B cell (primary cell): ENCODE measurements at regions not wholly inside any gene's neighbourhood (a gene's known extent, or its start where the extent isn't known, plus 50 kb on each side); places are given as distances from the start of the nearest gene placed in this dataset.

Experiments
- ATAC-seq: fragments of 200-7000 bp; cut with Tn5 transposase; one replicate; pipeline ENCODE4 v1.10.0; 2021; ENCODE audit warnings: low read depth, mild to moderate bottlenecking, moderate number of reproducible peaks, moderate library complexity
- CTCF ChIA-PET: fragments of 350-600 bp; sonication (Branson Sonifier 250); formaldehyde crosslinking; loops from one replicate; lab custom pipeline; 2021; ENCODE audit warnings: antibody characterized with exemption, inconsistent platforms; lab: Charles Lee
- POLR2A ChIA-PET: fragments of 350-600 bp; sonication (Branson Sonifier 250); formaldehyde crosslinking; loops from one replicate; lab custom pipeline; 2021; ENCODE audit warnings: antibody characterized with exemption; lab: Charles Lee
- DNase-seq: peaks from one replicate; pipeline ENCODE4 v3.0.0; 2013
- H2AFZ ChIP-seq: 2 replicates; pipeline ENCODE4 v1.6.1; 2012; ENCODE audit warnings: mild to moderate bottlenecking, low read depth, low read length; ENCODE audit not compliant: insufficient read depth, poor library complexity, severe bottlenecking
- H3K27ac ChIP-seq, 2 donors: 1 replicate in 1 of 2; 2 replicates in 1 of 2; pipeline ENCODE4 v1.5.1; 2012 to 2013; ENCODE audit warnings: low read length in 2 of 2, mild to moderate bottlenecking in 2 of 2, moderate library complexity in 1 of 2
- H3K27me3 ChIP-seq, 4 experiments: fragments of 200-600 bp in 1 of 4; sonication (generic) in 1 of 4; replicated peaks in 1 of 4; 1 replicate in 2 of 4; 2 replicates in 2 of 4; pipeline versions ENCODE4 v1.6.1 to v1.7.0; 2013 to 2016; ENCODE audit warnings: low read length in 3 of 4, mild to moderate bottlenecking in 2 of 4, mixed read lengths in 1 of 4, moderate library complexity in 1 of 4; ENCODE audit not compliant: insufficient read depth in 4 of 4, control insufficient read depth in 3 of 4; ENCODE audit errors: control extremely low read depth in 1 of 4
- H3K36me3 ChIP-seq, 2 experiments: replicated peaks in 1 of 2; 1 replicate in 1 of 2; 2 replicates in 1 of 2; pipeline versions ENCODE4 v1.6.1 to v1.7.1; 2013; ENCODE audit warnings: low read length in 1 of 2; ENCODE audit not compliant: insufficient read depth in 2 of 2, control insufficient read depth in 1 of 2; ENCODE audit errors: control extremely low read depth in 1 of 2, extremely low read depth in 1 of 2
- H3K4me1 ChIP-seq, 2 donors: fragments of 200-600 bp in 1 of 2; sonication (generic) in 1 of 2; 1 replicate in 1 of 2; 2 replicates in 1 of 2; pipeline versions ENCODE4 v1.5.1 to v1.6.1; 2013 to 2017; ENCODE audit warnings: low read length in 2 of 2; ENCODE audit not compliant: control insufficient read depth in 2 of 2, insufficient read depth in 2 of 2
- H3K4me2 ChIP-seq: replicated peaks from 2 replicates; pipeline ENCODE3; 2012; ENCODE audit warnings: mild to moderate bottlenecking, low read depth, low read length; ENCODE audit not compliant: poor library complexity, severe bottlenecking
- H3K4me3 ChIP-seq, 5 experiments: fragments of 200-600 bp in 1 of 5; sonication (generic) in 1 of 5; 1 replicate in 3 of 5; 2 replicates in 2 of 5; pipeline versions ENCODE4 v1.5.1 to v1.7.0; 2011 to 2016; ENCODE audit warnings: low read length in 4 of 5, mild to moderate bottlenecking in 4 of 5, low read depth in 2 of 5, control low read depth in 1 of 5, moderate library complexity in 1 of 5; ENCODE audit not compliant: insufficient read depth in 1 of 5; ENCODE audit errors: control extremely low read depth in 1 of 5, extremely low read depth in 1 of 5
- H3K79me2 ChIP-seq: fragments of 200-600 bp; sonication (generic); one replicate; pipeline ENCODE4 v1.6.0; 2016; ENCODE audit warnings: low read length; ENCODE audit not compliant: control insufficient read depth, insufficient read depth
- H3K9ac ChIP-seq: fragments of 200-600 bp; sonication (generic); 2 replicates; pipeline ENCODE4 v1.6.1; 2017; ENCODE audit warnings: mild to moderate bottlenecking, low read length, moderate library complexity
- H3K9me3 ChIP-seq, 3 donors: one replicate each; pipeline versions ENCODE4 v1.6.1 to v1.7.1; 2013; ENCODE audit warnings: low read length in 2 of 3; ENCODE audit not compliant: control insufficient read depth in 2 of 3, insufficient read depth in 1 of 3; ENCODE audit errors: control extremely low read depth in 1 of 3
- H4K20me1 ChIP-seq: 2 replicates; pipeline ENCODE4 v1.6.0; 2012; ENCODE audit warnings: mild to moderate bottlenecking, low read length; ENCODE audit not compliant: insufficient read depth, control insufficient read depth, poor library complexity, severe bottlenecking
- H3K27ac Mint-ChIP-seq: one replicate; pipeline ENCODE4 v1.8.0; 2021; ENCODE audit warnings: mixed read lengths
- H3K27me3 Mint-ChIP-seq: one replicate; pipeline ENCODE4 v1.8.0; 2021; ENCODE audit warnings: mixed read lengths
- H3K4me1 Mint-ChIP-seq: one replicate; pipeline ENCODE4 v1.8.0; 2021; ENCODE audit warnings: mixed read lengths
- H3K4me3 Mint-ChIP-seq: one replicate; pipeline ENCODE4 v1.8.0; 2021; ENCODE audit warnings: mixed read lengths
- H3K9me3 Mint-ChIP-seq: one replicate; pipeline ENCODE4 v1.8.0; 2022; ENCODE audit warnings: mixed read lengths; ENCODE audit not compliant: insufficient read depth
- CTCF ChIP-seq: fragments of 200-600 bp; IDR thresholded peaks from one replicate; pipeline ENCODE4 v1.8.0; 2022; ENCODE audit warnings: antibody characterized with exemption, mild to moderate bottlenecking
- EZH2 ChIP-seq: IDR thresholded peaks from 2 replicates; pipeline ENCODE4 v1.6.1; 2012; ENCODE audit warnings: borderline replicate concordance, low read depth, mild to moderate bottlenecking, moderate library complexity, low read length; ENCODE audit not compliant: insufficient read depth, poor library complexity, severe bottlenecking
- WGBS: methylation state at CpG from one replicate; pipeline ENCODE4 v1.1.5; 2013; ENCODE audit warnings: missing lambda C conversion rate; ENCODE audit not compliant: insufficient coverage; 5-methylcytosine and 5-hydroxymethylcytosine counted together
- intact Hi-C: fragments of 100-400 bp; cut with micrococcal nuclease; formaldehyde crosslinking; loops from one replicate; pipeline ENCODE4 v1.10.0; 2022

GRCh38 chr13:61756031-61756430 is 340.4 kb upstream of the PCDH20 start:
- Histone ChIP-seq H3K79me2 (no peaks in the 10 kb centered on the region), H3K4me3 (no peak overlapping the region), H3K9ac (no peak overlapping the region), H2AFZ (no peak overlapping the region), H3K4me1 (no peaks in the 10 kb centered on the region), H4K20me1 (no peaks in the 10 kb centered on the region), H3K9me3 (peaks cover 1 to 2% (median 2%) of the 10 kb centered on the region in 3 donors), H3K36me3 (no peaks in the 10 kb centered on the region), H3K4me2 (no peak overlapping the region), H3K27ac (no peak overlapping the region), H3K27me3 (no peaks in the 10 kb centered on the region)
- Mint-ChIP-seq H3K4me3 (no peak overlapping the region), H3K4me1 (no peaks in the 10 kb centered on the region), H3K27ac (no peak overlapping the region), H3K27me3 (no peaks in the 10 kb centered on the region), H3K9me3 (peaks cover 12% of the 10 kb centered on the region)
- no peak for DNase-seq
- WGBS, result no CpG with 5 or more reads among the region's 1 CpG
- TF ChIP-seq EZH2, result no peak
- TF ChIP-seq CTCF, result no peak
- intact Hi-C loops, result no loop called here
- POLR2A ChIA-PET, result no interaction called here
- CTCF ChIA-PET, result no interaction called here
- ATAC-seq, result no peak

- no peaks in the 10 kb centered on the region for H3K27me3 Mint-ChIP-seq
Measured at GRCh38 chr13:61751039-61751438, 335.4 kb upstream of the PCDH20 start.

More at GRCh38 chr13:61751039-61751438, 335.4 kb upstream of the PCDH20 start:
- CTCF ChIA-PET, result no interaction called here
- peaks cover 0 to 2% (median 2%) of the 10 kb centered on the region in 3 donors for H3K9me3 ChIP-seq
- DNase-seq (no peak), ATAC-seq (no peak)
- H3K4me2 ChIP-seq, result no peak overlapping the region
- H3K27ac Mint-ChIP-seq, result no peak overlapping the region
- no peaks in the 10 kb centered on the region for H3K4me1 Mint-ChIP-seq
- no peaks in the 10 kb centered on the region for H3K36me3 ChIP-seq
- H2AFZ ChIP-seq, result no peak overlapping the region
- no peaks in the 10 kb centered on the region for H3K4me1 ChIP-seq
- no peak overlapping the region for H3K4me3 Mint-ChIP-seq
- POLR2A ChIA-PET, result no interaction called here
- H3K9ac ChIP-seq, result no peak overlapping the region
- TF ChIP-seq EZH2 (no peak), CTCF (no peak)
- no peaks in the 10 kb centered on the region for H3K27me3 ChIP-seq
- peaks cover 8% of the 10 kb centered on the region for H3K9me3 Mint-ChIP-seq
- no peaks in the 10 kb centered on the region for H3K79me2 ChIP-seq
- intact Hi-C loops, result no loop called here
- H3K4me3 ChIP-seq, result no peak overlapping the region
- no peaks in the 10 kb centered on the region for H4K20me1 ChIP-seq
- no peak overlapping the region for H3K27ac ChIP-seq
